Upper lobe of right lung (tissue), 1 donor: ENCODE measurements at regions not wholly inside any gene's neighbourhood (a gene's known extent, or its start where the extent isn't known, plus 50 kb on each side); places are given as distances from the start of the nearest gene placed in this dataset.

Experiments used
- ATAC-seq: fragments of 200-7000 bp; cut with Tn5 transposase; one replicate; pipeline ENCODE4 v1.9.1; 2020; ENCODE audit warnings: mild to moderate bottlenecking, moderate library complexity
- DNase-seq: peaks from one replicate; pipeline ENCODE4 v3.0.0-alpha.2; 2020
- H3K27ac ChIP-seq: fragments of 200-600 bp; one replicate; pipeline ENCODE4 v1.8.0; 2022
- H3K27me3 ChIP-seq: fragments of 200-600 bp; one replicate; pipeline ENCODE4 v1.8.0; 2022; ENCODE audit warnings: mild to moderate bottlenecking
- H3K36me3 ChIP-seq: fragments of 200-600 bp; one replicate; pipeline ENCODE4 v1.8.0; 2022
- H3K4me1 ChIP-seq: fragments of 200-600 bp; one replicate; pipeline ENCODE4 v1.8.0; 2022
- H3K4me3 ChIP-seq: fragments of 200-600 bp; one replicate; pipeline ENCODE4 v1.8.0; 2022; ENCODE audit warnings: mild to moderate bottlenecking
- H3K9me3 ChIP-seq: fragments of 200-600 bp; one replicate; pipeline ENCODE4 v1.8.0; 2022
- intact Hi-C: fragments of 100-400 bp; cut with DNase I; formaldehyde crosslinking; loops from one replicate; pipeline ENCODE4 v1.11.0; 2022
- TF ChIP-seq, protein P1 (sequence below): fragments of 200-600 bp; IDR thresholded peaks from one replicate; pipeline ENCODE4 v1.8.0; 2022; ENCODE audit warnings: antibody characterized with exemption
- donor health status: DM: no; HTN: yes; CAD: no; lungs with severe emphysema.

DNA sequence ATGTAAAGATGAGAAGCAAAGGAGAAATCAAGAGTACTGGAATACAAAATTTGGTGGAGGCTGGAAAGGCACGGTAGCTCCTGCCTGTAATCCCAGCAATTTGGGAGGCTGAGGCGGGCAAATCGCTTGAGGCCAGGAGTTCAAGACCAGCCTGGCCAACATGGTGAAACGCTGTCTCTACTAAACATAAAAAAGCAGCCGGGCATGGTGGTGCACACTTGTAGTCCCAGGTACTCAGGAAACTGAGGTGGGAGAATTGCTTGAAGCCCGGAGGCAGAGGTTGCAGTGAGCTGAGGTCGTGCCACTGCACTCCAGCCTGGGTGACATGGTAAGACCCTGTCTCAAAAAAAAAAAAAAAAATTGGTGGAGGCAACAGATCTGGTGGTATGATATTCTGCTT is 1086.0 kb downstream of the NLGN4X start:
- Histone ChIP-seq H3K27me3 (no peaks in the 10 kb centered on the region), H3K27ac (no peak overlapping the region), H3K4me3 (no peak overlapping the region), H3K9me3 (no peaks in the 10 kb centered on the region), H3K4me1 (no peaks in the 10 kb centered on the region), H3K36me3 (no peaks in the 10 kb centered on the region)
- no peak for DNase-seq
- TF ChIP-seq, protein P1, sequence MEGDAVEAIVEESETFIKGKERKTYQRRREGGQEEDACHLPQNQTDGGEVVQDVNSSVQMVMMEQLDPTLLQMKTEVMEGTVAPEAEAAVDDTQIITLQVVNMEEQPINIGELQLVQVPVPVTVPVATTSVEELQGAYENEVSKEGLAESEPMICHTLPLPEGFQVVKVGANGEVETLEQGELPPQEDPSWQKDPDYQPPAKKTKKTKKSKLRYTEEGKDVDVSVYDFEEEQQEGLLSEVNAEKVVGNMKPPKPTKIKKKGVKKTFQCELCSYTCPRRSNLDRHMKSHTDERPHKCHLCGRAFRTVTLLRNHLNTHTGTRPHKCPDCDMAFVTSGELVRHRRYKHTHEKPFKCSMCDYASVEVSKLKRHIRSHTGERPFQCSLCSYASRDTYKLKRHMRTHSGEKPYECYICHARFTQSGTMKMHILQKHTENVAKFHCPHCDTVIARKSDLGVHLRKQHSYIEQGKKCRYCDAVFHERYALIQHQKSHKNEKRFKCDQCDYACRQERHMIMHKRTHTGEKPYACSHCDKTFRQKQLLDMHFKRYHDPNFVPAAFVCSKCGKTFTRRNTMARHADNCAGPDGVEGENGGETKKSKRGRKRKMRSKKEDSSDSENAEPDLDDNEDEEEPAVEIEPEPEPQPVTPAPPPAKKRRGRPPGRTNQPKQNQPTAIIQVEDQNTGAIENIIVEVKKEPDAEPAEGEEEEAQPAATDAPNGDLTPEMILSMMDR, result no peak
- ATAC-seq, result no peak
- intact Hi-C loops, result no loop called here

DNA sequence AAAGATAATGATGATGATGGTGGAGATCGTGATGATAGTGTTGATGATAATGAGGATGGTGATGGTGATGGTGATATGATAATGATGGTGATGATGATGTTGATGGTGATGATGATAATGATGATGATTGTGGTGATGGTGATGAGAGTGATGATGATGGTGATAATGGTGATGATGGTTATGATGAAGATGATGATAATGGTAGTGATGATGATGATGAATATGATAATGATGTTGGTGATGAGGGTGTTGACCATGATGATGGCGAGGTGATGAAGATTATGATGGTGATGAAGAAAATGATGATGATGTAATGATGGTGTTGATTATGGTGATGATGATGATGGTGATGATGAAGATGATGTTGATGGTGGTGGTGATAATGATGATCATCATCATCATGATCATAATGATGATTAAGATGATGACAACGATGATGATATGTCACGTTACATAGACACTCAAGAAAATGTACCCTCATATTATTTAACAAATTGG is 1106.4 kb downstream of the NLGN4X start:
- DNase-seq, result no peak
- Histone ChIP-seq H3K4me3 (no peak overlapping the region), H3K27ac (no peak overlapping the region), H3K4me1 (no peaks in the 10 kb centered on the region), H3K27me3 (no peaks in the 10 kb centered on the region), H3K36me3 (no peaks in the 10 kb centered on the region), H3K9me3 (no peaks in the 10 kb centered on the region)
- TF ChIP-seq, protein P1, result no peak
- intact Hi-C loops, result no loop called here
- no peak for ATAC-seq

DNA sequence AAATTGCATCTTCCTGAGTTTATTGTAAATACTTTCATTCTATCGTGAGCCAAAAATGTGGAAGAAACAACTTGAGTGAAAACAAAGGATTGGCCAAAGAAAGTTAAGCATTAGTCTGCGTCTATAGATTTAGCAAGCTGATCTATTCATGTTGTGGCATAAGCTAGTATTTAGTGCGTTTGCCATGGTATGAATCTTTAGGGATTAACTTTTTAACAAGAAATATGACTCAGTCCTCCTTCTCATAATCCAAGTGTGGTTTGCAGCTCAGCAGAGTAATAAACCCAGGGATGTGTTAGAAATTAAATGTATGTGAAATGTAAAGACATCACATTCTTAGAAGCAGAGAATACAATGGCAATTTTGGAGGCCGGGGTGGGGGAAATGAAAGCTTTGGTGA is 1110.9 kb downstream of the NLGN4X start:
- intact Hi-C loops, result no loop called here
- TF ChIP-seq, protein P1, result no peak
- H3K27me3 ChIP-seq, result no peaks in the 10 kb centered on the region

DNA sequence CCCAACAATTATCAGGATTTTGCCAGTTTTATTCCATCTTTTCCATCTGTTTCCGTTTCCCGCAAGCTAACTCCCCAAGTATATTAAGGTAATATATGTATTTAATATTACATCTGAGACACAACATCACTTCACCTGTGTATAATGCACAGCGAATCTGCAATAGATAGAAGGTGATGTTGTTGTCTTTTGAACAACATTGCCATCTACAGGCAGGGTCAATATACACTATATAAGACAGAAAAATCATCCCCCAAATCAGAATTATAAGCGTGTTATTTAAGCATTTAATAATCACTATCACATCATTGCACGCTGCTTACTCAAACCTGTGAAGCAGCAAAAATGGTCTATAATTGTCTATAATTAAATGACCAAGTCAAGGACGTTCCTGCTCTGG is 1115.5 kb downstream of the NLGN4X start:
- intact Hi-C loops, result no loop called here
- H3K9me3 ChIP-seq, result no peaks in the 10 kb centered on the region
- H3K4me3 ChIP-seq, result no peak overlapping the region
- no peaks in the 10 kb centered on the region for H3K4me1 ChIP-seq
- TF ChIP-seq, protein P1, result peak; percentile 36
- H3K27me3 ChIP-seq, result no peaks in the 10 kb centered on the region
- ATAC-seq (no peak), DNase-seq (no peak)
- no peaks in the 10 kb centered on the region for H3K36me3 ChIP-seq
- no peak overlapping the region for H3K27ac ChIP-seq

More for the DNA sequence above, 1110.9 kb downstream of the NLGN4X start:
- no peaks in the 10 kb centered on the region for H3K9me3 ChIP-seq
- H3K4me3 ChIP-seq, result no peak overlapping the region
- no peaks in the 10 kb centered on the region for H3K36me3 ChIP-seq
- H3K4me1 ChIP-seq, result no peaks in the 10 kb centered on the region
- H3K27ac ChIP-seq, result no peak overlapping the region
- DNase-seq, result no peak
- no peak for ATAC-seq

DNA sequence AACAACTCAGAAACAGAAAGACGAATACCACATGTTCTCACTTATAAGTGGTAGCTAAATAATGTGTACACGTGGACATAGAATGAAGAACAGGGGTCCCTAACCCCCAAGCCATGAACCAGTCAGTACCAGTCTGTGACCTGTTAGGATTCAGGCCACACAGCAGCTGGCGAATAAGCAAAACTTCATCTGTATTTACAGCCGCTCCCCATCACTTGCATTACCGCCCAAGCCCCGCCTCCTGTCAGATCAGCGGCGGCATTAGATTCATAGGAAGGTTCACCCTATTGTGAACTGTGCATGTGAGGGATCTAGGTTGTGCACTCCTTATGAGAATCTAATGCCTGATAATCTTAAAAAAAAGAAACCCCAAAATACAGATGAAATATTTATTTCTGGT is 1128.7 kb downstream of the NLGN4X start:
- intact Hi-C loops, result no loop called here
- no peaks in the 10 kb centered on the region for H3K36me3 ChIP-seq
- H3K27ac ChIP-seq, result no peak overlapping the region
- TF ChIP-seq, protein P1, result no peak
- no peak for DNase-seq
- no peaks in the 10 kb centered on the region for H3K4me1 ChIP-seq
- no peak overlapping the region for H3K4me3 ChIP-seq
- no peaks in the 10 kb centered on the region for H3K27me3 ChIP-seq
- no peaks in the 10 kb centered on the region for H3K9me3 ChIP-seq
- ATAC-seq, result no peak

DNA sequence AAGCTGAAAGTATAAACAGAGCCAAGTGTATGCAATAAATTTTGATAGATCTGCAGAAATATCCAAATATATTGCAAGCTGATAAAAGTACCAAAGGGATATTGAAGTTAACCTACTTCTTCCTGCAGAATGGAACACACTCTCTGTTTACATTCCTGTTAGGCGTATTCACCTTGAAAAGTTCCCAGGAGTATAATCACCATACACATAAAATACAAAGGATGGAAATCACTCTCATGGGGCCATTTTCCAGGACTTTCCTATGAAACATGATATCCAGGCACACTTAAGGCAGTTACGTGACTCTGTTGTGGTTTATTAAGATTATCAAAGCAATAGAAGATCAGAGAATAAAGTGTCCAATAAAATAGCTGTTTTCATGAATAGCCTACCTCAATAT is 1142.3 kb downstream of the NLGN4X start:
- Histone ChIP-seq H3K4me3 (no peak overlapping the region), H3K27me3 (no peaks in the 10 kb centered on the region), H3K4me1 (no peaks in the 10 kb centered on the region), H3K36me3 (no peaks in the 10 kb centered on the region), H3K27ac (no peak overlapping the region), H3K9me3 (no peaks in the 10 kb centered on the region)
- intact Hi-C loops, result no loop called here
- ATAC-seq, result no peak
- no peak for DNase-seq
- TF ChIP-seq, protein P1, result no peak
